MM.1S (cell line): ENCODE measurements at regions not wholly inside any gene's neighbourhood (a gene's known extent, or its start where the extent isn't known, plus 50 kb on each side); places are given as distances from the start of the nearest gene placed in this dataset.

Source experiments
- DNase-seq: peaks from one replicate; pipeline ENCODE4 v3.0.0-alpha.2; 2015
- H2AFZ ChIP-seq: fragments of 300-600 bp; sonication (generic); 2 replicates; pipeline ENCODE4 v1.6.0; 2016; ENCODE audit warnings: antibody characterized with exemption, low read length
- H3F3A ChIP-seq: fragments of 300-600 bp; sonication (generic); 2 replicates; pipeline ENCODE4 v1.6.1; 2016; ENCODE audit warnings: mild to moderate bottlenecking, antibody characterized with exemption, low read length, moderate library complexity, mixed read lengths; ENCODE audit not compliant: insufficient read depth
- H3K27ac ChIP-seq: fragments of 300-600 bp; sonication (generic); 2 replicates; pipeline ENCODE4 v1.5.1; 2016; ENCODE audit warnings: mild to moderate bottlenecking, low read length
- H3K27me3 ChIP-seq: fragments of 300-600 bp; sonication (generic); replicated peaks from 2 replicates; pipeline ENCODE4 v1.6.0; 2016; ENCODE audit warnings: low read length; ENCODE audit not compliant: insufficient read depth
- H3K36me3 ChIP-seq: fragments of 300-600 bp; sonication (generic); replicated peaks from 2 replicates; pipeline ENCODE4 v1.6.1; 2016; ENCODE audit warnings: mild to moderate bottlenecking, low read length, mixed read lengths; ENCODE audit not compliant: insufficient read depth
- H3K4me1 ChIP-seq: fragments of 300-600 bp; sonication (generic); 2 replicates; pipeline ENCODE4 v1.6.1; 2016; ENCODE audit warnings: low read length, mixed read lengths
- H3K4me2 ChIP-seq: fragments of 300-600 bp; sonication (generic); 2 replicates; pipeline ENCODE4 v1.6.0; 2016; ENCODE audit warnings: low read depth, low read length
- H3K4me3 ChIP-seq: fragments of 300-600 bp; sonication (generic); 2 replicates; pipeline ENCODE4 v1.5.1; 2016; ENCODE audit warnings: low read length, mixed read lengths
- H3K79me2 ChIP-seq: fragments of 300-600 bp; sonication (generic); 2 replicates; pipeline ENCODE4 v1.6.1; 2016; ENCODE audit warnings: mixed run types, low read length, mixed read lengths
- H3K9ac ChIP-seq: fragments of 300-600 bp; sonication (generic); 2 replicates; pipeline ENCODE4 v1.6.1; 2016; ENCODE audit warnings: low read length, mixed read lengths
- H3K9me2 ChIP-seq: fragments of 300-600 bp; sonication (generic); replicated peaks from 2 replicates; pipeline ENCODE4 v1.6.1; 2016; ENCODE audit warnings: mild to moderate bottlenecking, low read length, mixed read lengths; ENCODE audit not compliant: insufficient read depth
- H3K9me3 ChIP-seq: fragments of 300-600 bp; sonication (generic); replicated peaks from 2 replicates; pipeline ENCODE4 v1.6.1; 2016; ENCODE audit warnings: mild to moderate bottlenecking, low read length, mixed read lengths; ENCODE audit not compliant: insufficient read depth
- H4K20me1 ChIP-seq: fragments of 300-600 bp; sonication (generic); 2 replicates; pipeline ENCODE4 v1.6.1; 2016; ENCODE audit warnings: mild to moderate bottlenecking, low read length, moderate library complexity, mixed read lengths; ENCODE audit not compliant: insufficient read depth
- CTCF ChIP-seq: fragments of 300-600 bp; sonication (generic); IDR thresholded peaks from 2 replicates; pipeline ENCODE4 v1.5.1; 2016; ENCODE audit warnings: antibody characterized with exemption, low read length, mixed read lengths
- EZH2 ChIP-seq: fragments of 300-600 bp; sonication (generic); optimal IDR thresholded peaks from 2 replicates; pipeline ENCODE3; 2017; ENCODE audit warnings: low read depth, mild to moderate bottlenecking, antibody characterized with exemption, low read length, mixed read lengths
- EZH2phosphoT487 ChIP-seq: fragments of 300-600 bp; sonication (generic); IDR thresholded peaks from 2 replicates; pipeline ENCODE4 v1.6.1; 2018; ENCODE audit warnings: antibody characterized with exemption, low read length

- Histone ChIP-seq H3K9me3 (no peaks in the 10 kb centered on the region), H3K9me2 (no peaks in the 10 kb centered on the region), H3K9ac (no peak overlapping the region), H3K27me3 (no peaks in the 10 kb centered on the region), H3K79me2 (no peaks in the 10 kb centered on the region), H3K4me2 (no peak overlapping the region), H3K27ac (no peak overlapping the region), H3F3A (no peaks in the 10 kb centered on the region), H4K20me1 (no peaks in the 10 kb centered on the region), H2AFZ (no peak overlapping the region), H3K4me1 (no peaks in the 10 kb centered on the region), H3K4me3 (no peak overlapping the region), H3K36me3 (no peaks in the 10 kb centered on the region)
- DNase-seq, result no peak
- TF ChIP-seq CTCF (no peak), EZH2phosphoT487 (no peak)
Measured at GRCh38 chr1:223462047-223462630, 68.9 kb downstream of the CCDC185 start.

DNA sequence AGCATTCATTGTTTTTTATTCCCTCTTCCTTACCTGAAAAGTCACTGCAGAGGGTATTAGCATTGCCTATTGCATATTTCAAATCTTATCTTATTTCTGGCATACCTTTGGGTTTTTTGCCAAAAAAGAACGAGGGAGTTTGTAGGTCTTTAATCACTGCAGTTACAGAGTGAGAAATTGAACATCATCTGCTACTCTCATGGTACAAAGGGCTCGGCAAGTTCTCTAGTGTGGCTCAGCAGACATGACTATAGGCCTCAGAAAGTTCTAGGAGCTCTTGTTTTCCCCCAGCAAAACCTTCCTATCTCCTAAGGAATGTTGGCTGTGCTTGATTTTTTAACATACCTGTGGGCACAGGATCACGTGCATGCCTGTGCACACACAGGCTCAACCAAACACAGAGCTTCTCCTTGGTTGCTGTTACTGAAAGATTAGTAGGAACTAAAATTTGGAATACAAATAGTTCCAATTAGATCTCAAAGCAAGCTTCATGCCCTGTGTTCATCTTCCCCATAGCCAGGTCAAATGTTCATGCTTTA, 69.7 kb downstream of the CCDC185 start:
- no peaks in the 10 kb centered on the region for H3K79me2 ChIP-seq
- no peak overlapping the region for H3K4me2 ChIP-seq
- H3K9ac ChIP-seq, result no peak overlapping the region
- TF ChIP-seq EZH2, result no peak
- TF ChIP-seq EZH2phosphoT487, result no peak
- no peak for TF ChIP-seq CTCF
- H3K36me3 ChIP-seq, result no peaks in the 10 kb centered on the region
- no peak for DNase-seq
- no peaks in the 10 kb centered on the region for H3F3A ChIP-seq
- H3K4me1 ChIP-seq, result no peaks in the 10 kb centered on the region
- no peak overlapping the region for H2AFZ ChIP-seq
- no peaks in the 10 kb centered on the region for H4K20me1 ChIP-seq
- H3K4me3 ChIP-seq, result no peak overlapping the region
- no peak overlapping the region for H3K27ac ChIP-seq
- no peaks in the 10 kb centered on the region for H3K27me3 ChIP-seq
- no peaks in the 10 kb centered on the region for H3K9me3 ChIP-seq
- no peaks in the 10 kb centered on the region for H3K9me2 ChIP-seq

DNA sequence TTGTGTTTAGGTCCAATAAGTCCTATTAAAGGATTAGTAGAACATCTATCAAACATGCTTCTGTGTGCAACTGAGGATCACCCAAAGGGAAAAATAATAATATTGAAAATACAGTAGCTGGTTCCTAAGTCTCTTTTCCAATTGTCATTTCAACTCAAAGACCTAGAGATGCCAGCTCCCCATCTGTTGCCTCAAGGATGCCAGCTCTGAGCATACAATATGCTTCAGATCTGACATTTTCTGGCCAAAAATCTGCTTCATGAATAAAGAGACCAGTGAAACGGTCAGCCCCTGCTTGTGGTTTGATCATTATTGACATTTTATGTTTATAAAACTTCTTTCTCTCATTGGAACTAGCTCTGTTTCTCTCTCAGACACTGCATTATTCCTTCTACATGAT, 72.9 kb downstream of the CCDC185 start:
- Histone ChIP-seq H3K9me3 (no peaks in the 10 kb centered on the region), H3K9ac (no peak overlapping the region), H3K27ac (no peak overlapping the region), H3K79me2 (no peaks in the 10 kb centered on the region), H2AFZ (no peak overlapping the region), H3K4me2 (no peak overlapping the region), H3K9me2 (no peaks in the 10 kb centered on the region), H3F3A (no peaks in the 10 kb centered on the region), H3K4me3 (no peak overlapping the region), H4K20me1 (no peaks in the 10 kb centered on the region), H3K27me3 (no peaks in the 10 kb centered on the region), H3K4me1 (no peaks in the 10 kb centered on the region), H3K36me3 (no peaks in the 10 kb centered on the region)
- no peak for DNase-seq
- TF ChIP-seq EZH2 (no peak), CTCF (no peak), EZH2phosphoT487 (no peak)
